ENCODE measurements at regions not wholly inside any gene's neighbourhood (a gene's known extent, or its start where the extent isn't known, plus 50 kb on each side); places are given as distances from the start of the nearest gene placed in this dataset.

DNA sequence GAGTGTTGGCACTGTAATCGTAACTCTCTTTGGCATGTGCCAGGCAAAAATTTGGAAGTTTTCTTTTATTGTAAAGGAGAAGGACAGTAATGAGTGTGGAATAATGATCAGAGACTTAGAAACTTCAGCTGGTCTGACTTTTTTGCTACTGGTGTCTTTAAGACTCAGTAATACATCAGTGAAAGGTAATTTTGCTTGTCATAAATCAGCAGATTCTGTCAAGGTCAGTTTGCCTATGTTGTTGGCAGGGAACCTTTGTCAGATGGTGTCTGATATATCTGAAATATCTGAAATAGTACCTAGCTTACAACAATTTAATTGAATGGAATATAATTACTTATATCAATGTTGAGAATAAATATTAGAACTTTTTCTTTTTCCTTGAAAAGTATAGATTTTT, 516.9 kb downstream of the LRFN5 start:
- DNase-seq (ENCODE audit: low spot score), result no peak

DNA sequence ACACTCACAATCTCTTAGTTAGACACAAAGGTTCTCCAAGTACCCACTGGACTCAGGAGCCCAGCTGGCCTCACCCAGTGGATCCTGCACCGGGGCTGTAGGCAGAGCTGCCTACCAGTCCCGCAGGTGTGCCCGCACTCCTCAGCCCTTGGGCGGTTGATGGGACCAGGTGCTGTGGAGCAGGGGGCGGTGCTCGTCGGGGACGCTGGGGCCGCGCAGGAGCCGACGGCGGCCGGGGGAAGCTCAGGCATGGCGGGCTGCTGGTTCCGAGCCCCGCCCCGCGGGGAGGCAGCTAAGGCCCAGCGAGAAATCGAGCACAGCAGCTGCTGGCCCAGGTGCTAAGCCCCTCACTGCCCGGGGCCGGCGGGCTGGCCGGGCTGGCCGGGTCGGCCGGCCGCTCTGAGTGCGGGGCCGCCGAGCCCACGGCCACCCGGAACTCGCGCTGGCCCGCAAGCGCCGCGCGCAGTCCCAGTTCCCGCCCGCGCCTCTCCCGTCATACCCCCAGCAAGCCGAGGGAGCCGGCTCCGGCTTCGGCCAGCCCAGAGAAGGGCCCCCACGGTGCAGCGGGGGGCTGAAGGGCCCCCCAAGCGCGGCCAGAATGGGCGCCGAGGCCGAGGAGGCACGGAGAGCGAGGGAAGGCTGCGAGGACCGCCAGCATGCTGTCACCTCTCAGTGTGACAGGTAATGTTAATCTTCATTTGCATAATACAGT, 506.8 kb downstream of the LRFN5 start:
- no peak for DNase-seq (ENCODE audit: low spot score)

GRCh38 chr14:42112108-42112507, 505.4 kb downstream of the LRFN5 start:
- DNase-seq (ENCODE audit: low spot score), result no peak

GRCh38 chr14:42111355-42111754, 504.7 kb downstream of the LRFN5 start:
- DNase-seq (ENCODE audit: low spot score), result no peak

DNA sequence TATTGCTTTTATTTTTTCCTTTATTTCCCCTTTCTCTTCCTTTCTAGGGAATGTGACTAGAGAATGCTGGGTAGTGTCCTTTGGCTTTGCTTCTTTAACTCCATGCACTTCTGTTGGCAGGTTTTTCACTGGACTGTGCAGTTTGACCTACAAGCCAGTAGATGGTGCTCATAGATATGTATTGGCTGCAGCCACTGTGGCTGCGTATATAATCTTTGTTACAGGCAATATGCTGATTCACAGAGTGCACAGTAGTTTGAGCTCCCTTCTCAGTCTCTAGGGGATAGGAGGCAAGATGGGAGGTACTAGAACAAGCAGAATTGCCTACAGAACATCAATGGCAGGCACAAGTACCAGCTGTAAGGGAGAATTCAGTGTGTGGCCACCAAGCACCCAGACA, 503.5 kb downstream of the LRFN5 start:
- no peak for DNase-seq (ENCODE audit: low spot score)

GRCh38 chr14:42095155-42095554, 488.5 kb downstream of the LRFN5 start:
- DNase-seq (ENCODE audit: low spot score), result no peak

- no peak for DNase-seq (ENCODE audit: low spot score)
Measured at GRCh38 chr14:42090122-42090521, 483.4 kb downstream of the LRFN5 start.

DNA sequence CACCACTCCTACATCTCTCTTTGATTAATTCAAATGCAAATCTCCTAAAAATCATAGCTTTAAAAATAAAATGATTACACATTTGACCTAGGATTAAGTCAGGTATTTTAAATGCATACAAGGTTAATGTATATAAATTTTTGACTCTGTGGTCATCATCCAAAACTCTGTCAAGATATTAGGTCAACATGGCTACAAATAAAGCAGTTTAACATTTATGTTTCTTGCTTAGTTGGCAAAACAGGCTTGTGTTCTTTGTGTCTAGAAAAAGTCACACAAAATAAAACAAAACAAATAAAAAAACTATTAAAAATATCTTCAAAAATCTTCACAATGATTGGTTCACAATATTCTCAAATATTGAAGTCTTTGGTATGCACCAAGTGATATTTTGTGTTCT, 473.2 kb downstream of the LRFN5 start:
- no peak for DNase-seq (ENCODE audit: low spot score)

DNA sequence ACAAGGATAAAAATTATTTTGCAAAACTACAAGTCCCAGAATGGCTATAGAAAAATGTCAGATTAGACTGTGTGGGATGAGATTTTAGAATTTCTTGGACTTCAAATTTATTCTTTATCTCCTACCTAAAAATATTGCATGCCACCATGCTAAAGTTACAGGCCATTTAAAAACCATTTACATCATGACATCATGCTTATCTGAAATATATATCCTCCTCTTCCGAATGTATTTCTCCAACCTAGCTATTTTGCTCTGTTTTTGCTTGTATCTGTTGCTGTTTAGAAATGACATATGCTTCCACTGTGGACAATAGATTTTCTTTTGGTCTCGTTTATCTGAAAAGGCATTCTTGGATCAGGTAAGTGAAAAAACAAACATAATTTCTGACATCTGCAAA, 471.7 kb downstream of the LRFN5 start:
- no peak for DNase-seq (ENCODE audit: low spot score)

GRCh38 chr14:42070031-42070430, 463.4 kb downstream of the LRFN5 start:
- DNase-seq (ENCODE audit: low spot score), result no peak

GRCh38 chr14:42057111-42057510, 450.4 kb downstream of the LRFN5 start:
- no peak for DNase-seq (ENCODE audit: low spot score)

DNA sequence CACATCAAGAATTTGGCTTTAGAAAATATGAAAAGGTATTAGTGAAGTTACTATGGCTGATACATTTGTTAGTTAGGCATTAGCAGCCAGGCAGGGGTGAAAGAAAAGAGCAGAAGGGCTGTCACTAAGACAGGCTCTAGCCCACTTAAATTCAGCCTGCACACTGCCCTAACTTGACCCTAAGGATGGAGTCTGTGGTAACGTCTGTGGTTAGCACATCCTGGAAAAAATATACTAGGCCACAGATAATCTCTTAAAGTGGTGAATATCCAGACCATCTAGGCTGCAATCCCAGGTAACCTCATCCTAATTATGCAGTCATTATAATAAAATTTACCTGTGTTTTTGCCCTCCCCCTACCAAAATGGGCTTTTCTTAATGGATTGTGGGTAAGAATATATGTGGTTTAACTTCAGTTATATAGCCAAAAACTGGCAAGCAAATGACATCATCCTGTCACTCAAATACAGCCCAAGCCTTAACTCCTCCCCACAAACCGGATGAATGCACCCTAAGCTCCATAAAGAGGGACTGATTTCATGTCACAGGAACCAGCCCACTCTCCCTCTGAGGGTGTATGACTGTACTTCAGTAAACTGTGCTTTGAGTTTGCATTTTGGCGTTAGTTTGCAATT, 440.9 kb downstream of the LRFN5 start:
- DNase-seq (ENCODE audit: low spot score), result no peak

GRCh38 chr14:42045383-42045782, 438.7 kb downstream of the LRFN5 start:
- DNase-seq (ENCODE audit: low spot score), result no peak

DNA sequence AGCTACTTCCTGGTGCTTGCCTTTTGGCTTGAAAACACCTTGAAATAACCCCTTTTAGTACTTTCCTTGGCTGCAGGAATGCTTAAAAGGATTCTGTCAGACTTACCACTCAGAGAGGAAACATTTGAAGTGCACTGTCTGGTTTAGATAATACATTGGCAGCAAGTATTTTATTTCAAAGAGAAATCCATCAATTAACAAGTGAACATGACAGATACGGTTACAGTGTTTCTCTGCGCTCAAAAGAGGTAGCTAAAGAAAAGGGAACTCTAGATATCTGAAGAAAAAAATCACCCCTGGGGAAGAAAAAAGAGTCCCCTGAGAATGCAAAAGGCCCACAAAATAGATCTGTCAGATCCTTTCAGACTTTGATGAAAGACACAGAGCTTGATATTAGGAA, 421.9 kb downstream of the LRFN5 start:
- DNase-seq (ENCODE audit: low spot score), result no peak

DNA sequence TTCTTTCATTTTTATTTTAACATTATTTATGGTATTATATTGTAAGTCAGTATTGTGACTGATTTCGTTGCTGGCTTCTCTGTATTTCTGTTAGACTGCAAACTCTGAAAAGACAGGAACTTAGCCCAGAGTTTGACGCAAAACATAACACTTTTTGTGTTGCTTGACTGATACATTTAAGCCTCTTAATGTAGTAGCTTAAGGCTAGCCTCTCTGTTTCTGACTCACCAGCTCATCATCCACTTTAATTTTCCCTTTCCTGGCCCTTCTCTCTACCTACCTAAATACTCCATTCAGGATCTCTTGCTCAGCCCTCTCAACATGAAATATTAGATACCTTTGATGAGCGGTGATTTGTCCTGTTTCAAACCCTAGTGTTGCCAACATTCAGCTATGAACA, 420.6 kb downstream of the LRFN5 start:
- DNase-seq (ENCODE audit: low spot score), result no peak

- DNase-seq (ENCODE audit: low spot score), result no peak
Measured at GRCh38 chr14:42023452-42023851, 416.8 kb downstream of the LRFN5 start.

GRCh38 chr14:42014301-42014700, 407.6 kb downstream of the LRFN5 start:
- no peak for DNase-seq (ENCODE audit: low spot score)

- no peak for DNase-seq (ENCODE audit: low spot score)
Measured at GRCh38 chr14:42013559-42013958, 406.9 kb downstream of the LRFN5 start.

DNA sequence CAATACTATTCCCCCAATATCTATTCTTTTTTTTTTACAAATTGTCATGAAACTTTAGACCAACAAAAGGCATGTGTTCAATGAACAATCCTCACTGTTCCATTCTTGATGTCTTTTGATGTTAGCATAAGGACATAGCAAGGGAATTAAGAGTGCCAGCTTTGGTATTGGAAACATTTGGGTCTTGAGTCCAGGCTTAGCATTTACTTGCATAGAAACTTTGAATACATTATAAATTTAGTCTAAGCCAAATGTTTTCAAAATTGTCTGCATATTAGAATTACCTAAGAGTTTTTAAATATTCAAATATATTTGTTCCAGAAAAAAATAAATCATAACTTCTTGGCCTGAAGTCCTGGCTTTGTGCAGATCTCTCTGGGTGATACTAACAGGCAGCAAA, 406.5 kb downstream of the LRFN5 start:
- no peak for DNase-seq (ENCODE audit: low spot score)

DNA sequence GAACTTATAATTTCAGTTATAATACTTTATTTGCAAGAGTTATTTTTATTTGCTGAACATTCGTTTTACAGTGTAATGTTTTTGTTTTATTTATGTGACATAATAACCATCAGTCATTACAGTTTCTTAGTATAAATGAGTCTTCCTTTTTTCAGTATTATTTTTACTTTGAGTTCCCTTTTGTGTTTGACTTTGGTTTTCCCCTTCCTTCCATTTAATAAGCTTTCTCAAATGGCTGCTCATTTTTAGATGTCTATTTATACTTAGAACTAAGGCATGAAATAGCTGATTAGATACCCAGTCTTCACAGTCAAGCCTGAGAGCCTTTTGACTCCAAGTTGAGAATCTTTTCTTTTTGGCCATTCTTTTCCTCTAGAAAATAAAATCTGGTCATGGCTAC, 404.5 kb downstream of the LRFN5 start:
- DNase-seq (ENCODE audit: low spot score), result no peak

GRCh38 chr14:42004321-42004720, 397.6 kb downstream of the LRFN5 start:
- no peak for DNase-seq (ENCODE audit: low spot score)

DNA sequence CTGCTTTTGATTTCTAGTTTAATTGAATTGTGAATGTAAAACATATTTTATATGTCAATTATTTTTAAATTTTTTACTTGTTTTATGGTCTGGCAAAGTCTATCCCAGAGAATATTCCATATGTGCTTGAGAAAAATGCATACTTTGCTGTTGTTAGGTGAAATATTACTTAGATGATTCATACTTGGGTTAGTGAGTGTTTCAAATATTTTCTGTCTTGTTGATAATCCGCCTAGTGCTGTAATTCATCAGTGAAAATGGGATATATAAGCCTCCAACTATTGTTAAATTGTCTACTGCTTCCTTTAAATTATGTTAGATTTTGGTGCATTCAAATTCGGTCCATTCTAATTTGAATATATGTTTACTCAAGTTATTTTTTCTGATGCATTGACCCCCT, 395.5 kb downstream of the LRFN5 start:
- no peak for DNase-seq (ENCODE audit: low spot score)

GRCh38 chr14:42001431-42001830, 394.8 kb downstream of the LRFN5 start:
- DNase-seq (ENCODE audit: low spot score), result no peak

DNA sequence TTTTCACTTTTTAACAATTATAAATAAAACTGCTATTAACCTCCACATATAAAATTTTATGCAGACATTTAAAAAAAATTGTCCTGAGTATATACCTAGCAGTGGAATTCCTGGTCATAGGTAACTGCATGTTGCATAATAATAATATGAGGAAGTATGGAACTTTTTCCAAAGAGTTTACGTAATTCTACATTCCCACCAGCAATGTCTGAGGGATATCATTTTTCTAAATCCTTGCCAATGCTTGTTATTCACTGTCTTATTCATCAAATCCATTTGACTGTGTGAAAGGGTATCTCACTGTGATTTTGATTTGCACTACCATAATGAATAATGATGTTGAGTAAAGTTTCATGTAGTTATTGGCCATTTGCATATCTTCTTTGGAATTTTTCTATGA, 393.8 kb downstream of the LRFN5 start:
- no peak for DNase-seq (ENCODE audit: low spot score)
